ENCODE measurements at regions not wholly inside any gene's neighbourhood (a gene's known extent, or its start where the extent isn't known, plus 50 kb on each side); places are given as distances from the start of the nearest gene placed in this dataset.
A peak's percentile ranks its signal among the peaks of the same experiment; 100 is the strongest.

- intact Hi-C loops (cut with micrococcal nuclease) = no loop called here
- CTCF ChIA-PET = no interaction called here
- no peak for TF ChIP-seq CTCF (IDR thresholded peaks at IDR 0.05; ENCODE audit: unreplicated experiment)
- H3K36me3 Mint-ChIP-seq (ENCODE audit: insufficient read depth, unreplicated experiment) = no peaks in the 10 kb centered on the region
- H3K9me3 Mint-ChIP-seq (ENCODE audit: unreplicated experiment) = no peaks in the 10 kb centered on the region
- no peaks in the 10 kb centered on the region for H3K27me3 Mint-ChIP-seq (ENCODE audit: insufficient read depth, unreplicated experiment)
- H3K27ac Mint-ChIP-seq (ENCODE audit: low read depth, unreplicated experiment) = no peak overlapping the region
- no peak overlapping the region for H3K4me3 Mint-ChIP-seq (ENCODE audit: unreplicated experiment)
- DNase-seq (ENCODE audit: unreplicated experiment) = no peak
- POLR2A ChIA-PET = no interaction called here
- H3K4me1 Mint-ChIP-seq (ENCODE audit: insufficient read depth, unreplicated experiment) = peaks cover 16% of the 10 kb centered on the region
- BruUV-seq (replicated peaks) = no TSS peak
Measured at GRCh38 chr10:30114881-30115625, 55.7 kb upstream of the JCAD start.

DNA sequence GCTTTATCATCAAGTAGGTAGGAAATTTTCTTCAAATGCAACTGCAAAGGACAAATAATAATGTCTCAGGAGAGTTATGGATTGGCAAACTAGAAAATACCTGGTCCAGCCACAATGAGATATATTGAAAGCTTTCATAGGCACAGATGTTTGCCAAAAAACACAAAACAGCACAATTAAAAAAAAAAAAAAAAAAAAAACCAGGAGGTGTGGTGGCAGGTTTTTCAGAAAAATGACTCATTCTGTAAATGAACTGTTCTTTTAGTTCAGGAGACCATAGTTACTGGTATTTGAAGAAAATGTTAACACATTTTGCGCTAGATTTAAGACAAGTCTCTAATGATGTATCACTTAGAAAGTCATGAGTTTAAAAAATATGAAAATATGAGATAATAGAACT is 55.0 kb upstream of the JCAD start:
- no peak overlapping the region for H3K27ac Mint-ChIP-seq (ENCODE audit: low read depth, unreplicated experiment)
- TF ChIP-seq CTCF (IDR thresholded peaks at IDR 0.05; ENCODE audit: unreplicated experiment) = no peak
- H3K9me3 Mint-ChIP-seq (ENCODE audit: unreplicated experiment) = no peaks in the 10 kb centered on the region
- peaks cover 16% of the 10 kb centered on the region for H3K4me1 Mint-ChIP-seq (ENCODE audit: insufficient read depth, unreplicated experiment)
- DNase-seq (ENCODE audit: unreplicated experiment) = no peak
- intact Hi-C loops (cut with micrococcal nuclease) = no loop called here
- no TSS peak for BruUV-seq (replicated peaks)
- no peaks in the 10 kb centered on the region for H3K36me3 Mint-ChIP-seq (ENCODE audit: insufficient read depth, unreplicated experiment)
- no peak overlapping the region for H3K4me3 Mint-ChIP-seq (ENCODE audit: unreplicated experiment)
- H3K27me3 Mint-ChIP-seq (ENCODE audit: insufficient read depth, unreplicated experiment) = peaks cover 5% of the 10 kb centered on the region
- ChIA-PET CTCF (no interaction called here), POLR2A (no interaction called here)

- peaks cover 11% of the 10 kb centered on the region for H3K27me3 Mint-ChIP-seq (ENCODE audit: insufficient read depth, unreplicated experiment)
- no peaks in the 10 kb centered on the region for H3K9me3 Mint-ChIP-seq (ENCODE audit: unreplicated experiment)
- intact Hi-C loops (cut with micrococcal nuclease) = no loop called here
- no peaks in the 10 kb centered on the region for H3K36me3 Mint-ChIP-seq (ENCODE audit: insufficient read depth, unreplicated experiment)
- H3K4me1 Mint-ChIP-seq (ENCODE audit: insufficient read depth, unreplicated experiment) = peaks cover 16% of the 10 kb centered on the region
- TF ChIP-seq CTCF (IDR thresholded peaks at IDR 0.05; ENCODE audit: unreplicated experiment) = no peak
- H3K27ac Mint-ChIP-seq (ENCODE audit: low read depth, unreplicated experiment) = no peak overlapping the region
- no TSS peak for BruUV-seq (replicated peaks)
- H3K4me3 Mint-ChIP-seq (ENCODE audit: unreplicated experiment) = no peak overlapping the region
- peak; percentile 58 for DNase-seq (ENCODE audit: unreplicated experiment)
- ChIA-PET POLR2A (no interaction called here), CTCF (interaction anchor here (0.6 kb wide), 1 partner anchor 11 kb away, joined by 4 read pairs; no protein-coding TSS in a partner anchor)
Measured at GRCh38 chr10:30111340-30112022, 52.1 kb upstream of the JCAD start.

All from MCF 10A (cell line).